ENCODE measurements at regions not wholly inside any gene's neighbourhood (a gene's known extent, or its start where the extent isn't known, plus 50 kb on each side); places are given as distances from the start of the nearest gene placed in this dataset.

DNA sequence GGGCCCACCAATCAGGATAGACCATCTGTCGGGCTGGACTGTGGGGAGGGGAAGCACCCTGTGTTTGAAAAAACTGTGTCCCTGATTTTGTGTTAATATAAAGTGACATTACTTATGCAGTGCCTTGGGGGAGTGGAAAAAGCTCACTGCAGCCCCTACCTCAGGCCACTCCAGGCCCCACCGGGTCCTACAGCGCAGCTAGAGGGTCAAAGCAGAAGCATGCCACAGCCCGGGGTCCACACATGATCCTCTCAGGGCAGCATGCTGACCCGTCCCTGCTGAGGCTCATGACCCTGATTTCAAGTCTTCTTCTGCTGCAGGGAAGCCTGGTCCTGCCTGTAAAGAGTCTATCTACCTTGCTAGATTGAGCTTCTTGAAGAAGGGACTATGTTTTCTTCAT, 133.0 kb upstream of the PLCB4 start:
- no peak for DNase-seq

DNA sequence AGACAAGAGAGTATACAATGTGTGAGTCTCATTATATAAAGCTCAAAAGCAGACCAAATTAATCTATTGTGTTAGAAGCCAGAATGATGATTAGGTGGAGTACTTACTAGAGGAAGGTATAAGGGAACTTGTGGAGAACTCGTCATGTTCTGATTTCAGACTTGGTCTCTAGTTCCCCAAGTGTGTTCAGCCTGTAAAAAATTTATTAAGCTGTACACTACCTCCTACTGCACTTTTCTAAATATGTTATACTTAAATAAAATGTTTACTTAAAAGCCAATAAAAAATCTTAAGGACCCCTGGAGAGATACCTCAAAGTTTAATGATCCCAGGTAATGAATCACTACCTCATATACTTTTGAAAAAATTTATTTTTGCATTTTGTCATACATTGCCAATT, 130.4 kb upstream of the PLCB4 start:
- DNase-seq, result no peak

DNA sequence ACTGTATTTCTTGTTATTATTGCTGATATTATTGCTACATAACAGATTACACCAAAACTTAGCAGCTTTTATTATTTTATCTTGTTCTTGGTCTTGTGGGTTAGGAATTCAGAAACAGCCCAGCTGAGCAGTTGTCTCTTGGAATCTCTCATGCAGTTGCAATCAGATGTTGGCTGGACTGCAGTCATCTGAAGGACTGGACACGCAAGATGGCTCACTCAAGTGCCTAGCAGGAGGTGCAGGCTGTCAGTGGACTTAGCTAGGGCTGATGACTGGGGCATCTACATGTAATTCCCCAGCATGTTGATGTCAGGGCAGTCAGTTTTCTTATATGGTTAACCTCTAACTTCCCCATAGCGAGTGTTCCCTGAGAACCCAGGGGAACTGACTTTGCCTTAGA, 128.6 kb upstream of the PLCB4 start:
- peak; percentile 24 for DNase-seq

DNA sequence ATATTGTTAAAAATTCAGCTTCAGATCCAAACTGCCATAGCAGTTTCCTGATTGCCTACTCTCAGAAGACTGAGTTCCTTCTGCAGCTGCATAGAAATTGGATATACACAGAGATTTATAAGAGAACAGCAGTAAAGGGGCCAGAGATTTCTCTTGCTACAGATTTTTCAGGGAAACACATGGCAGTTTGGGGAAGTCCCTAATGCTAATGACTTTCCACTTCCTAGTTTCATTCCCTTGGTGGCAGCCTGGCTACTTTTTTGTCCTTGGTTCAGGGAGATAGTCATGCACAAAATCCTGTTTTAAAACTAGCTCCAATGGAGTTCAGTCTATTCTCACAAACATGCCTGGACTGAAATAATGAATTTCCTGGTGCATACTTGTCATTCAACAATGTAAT, 125.3 kb upstream of the PLCB4 start:
- DNase-seq, result peak; percentile 65

DNA sequence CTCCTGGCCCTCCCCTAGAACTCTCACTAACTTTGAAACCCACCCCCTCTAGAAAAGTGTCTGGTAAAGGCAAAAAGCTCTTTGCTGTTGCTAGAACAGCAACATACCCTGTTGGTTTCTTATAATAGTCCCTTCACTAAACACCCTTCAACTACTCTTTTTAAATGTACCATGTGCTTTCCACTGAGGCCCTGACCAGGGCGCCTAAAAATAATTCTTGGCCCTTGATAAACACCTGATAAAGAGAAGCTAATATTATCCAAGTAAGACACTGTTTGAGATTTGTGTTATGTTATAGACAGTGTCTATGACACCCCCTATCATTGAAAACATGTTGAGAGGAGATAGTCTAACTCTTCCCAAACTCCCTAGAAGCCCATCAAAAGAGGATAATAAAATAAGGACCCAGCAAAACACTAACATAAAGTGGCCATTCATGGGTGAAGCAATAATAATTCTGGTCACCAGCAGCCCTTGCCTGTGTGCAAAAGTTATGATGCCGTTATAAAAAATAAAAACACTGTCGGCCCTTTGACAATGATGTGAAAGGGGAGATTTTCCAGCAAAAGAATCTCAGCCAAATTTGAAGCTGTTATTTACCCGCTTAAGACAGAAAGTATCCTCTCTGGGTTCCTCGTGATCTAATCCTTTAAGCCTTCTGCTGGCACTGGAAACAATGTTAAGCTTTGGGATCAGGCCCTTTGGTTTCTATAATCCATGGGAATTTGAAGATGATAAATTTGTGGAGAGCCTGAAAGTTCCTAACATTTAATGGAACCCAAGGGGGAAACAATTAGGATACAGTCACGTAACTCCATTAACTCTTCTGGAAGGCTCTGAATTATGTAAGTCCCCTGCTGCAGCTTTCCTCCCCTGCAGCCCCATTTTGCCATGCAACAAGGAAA, 122.6 kb upstream of the PLCB4 start:
- no peak for DNase-seq

DNA sequence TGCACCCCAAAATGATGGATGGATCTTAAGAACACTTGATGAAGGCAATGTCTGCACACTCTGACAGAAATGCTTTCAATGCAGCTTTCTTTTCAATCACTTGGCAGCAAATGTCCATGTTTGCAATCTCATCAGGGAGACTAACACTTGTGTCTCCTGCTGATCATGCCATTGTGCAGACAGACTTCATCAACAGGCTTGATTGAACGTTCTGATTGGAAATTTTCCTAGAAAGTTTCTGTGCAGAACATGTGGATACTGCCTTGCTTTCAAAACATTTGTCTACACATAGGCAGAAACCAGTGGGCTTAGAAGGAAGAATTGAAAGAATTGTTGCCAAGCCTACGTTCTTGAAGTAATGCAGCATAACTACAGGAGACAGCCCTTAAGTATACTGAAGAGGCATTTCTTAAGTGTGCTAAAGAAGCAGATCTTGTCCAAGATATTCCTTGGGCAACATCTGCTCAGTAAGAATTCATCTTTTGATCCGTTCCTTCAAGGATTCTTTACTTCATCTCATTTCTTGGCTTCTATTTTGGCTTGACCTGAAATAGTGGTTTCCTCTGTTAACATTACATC, 120.4 kb upstream of the PLCB4 start:
- DNase-seq, result no peak

DNA sequence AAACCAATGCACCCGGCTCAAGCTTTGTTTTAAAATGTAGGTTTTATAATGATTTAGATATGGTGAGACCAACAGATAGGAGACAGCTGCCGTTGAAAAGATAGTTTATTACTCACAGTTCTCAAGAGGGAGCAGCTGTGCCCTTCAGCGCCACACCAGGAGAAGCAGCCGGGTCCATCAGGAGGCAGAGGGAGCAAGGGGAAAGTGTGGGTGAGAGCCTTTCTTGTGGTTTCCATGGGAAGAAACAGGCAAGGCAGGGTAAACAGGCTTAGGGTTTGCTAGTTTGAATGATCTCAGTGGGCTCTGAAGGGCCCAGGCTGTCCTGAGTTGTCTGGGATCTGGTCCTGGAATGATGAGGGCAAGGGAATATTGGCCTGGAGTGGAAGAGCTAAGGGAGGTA, 117.7 kb upstream of the PLCB4 start:
- DNase-seq, result no peak

DNA sequence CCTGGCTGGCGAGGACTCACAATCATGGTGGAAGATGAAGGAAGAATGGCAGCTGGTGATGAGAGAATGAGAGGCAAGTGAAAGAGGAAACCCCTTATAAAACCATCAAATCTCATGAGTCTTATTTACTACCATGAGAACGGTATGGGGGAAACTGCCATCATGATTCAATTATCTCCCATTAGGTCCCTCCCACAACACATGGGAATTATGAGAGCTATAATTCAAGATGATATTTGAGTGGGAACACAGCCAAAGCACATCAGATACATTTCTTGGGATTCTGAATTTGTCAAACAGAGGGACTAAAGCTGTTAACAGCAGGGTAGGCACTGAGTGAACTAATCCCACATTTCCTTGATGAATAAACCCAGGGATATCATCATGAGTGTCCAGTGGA, 116.2 kb upstream of the PLCB4 start:
- DNase-seq, result no peak

DNA sequence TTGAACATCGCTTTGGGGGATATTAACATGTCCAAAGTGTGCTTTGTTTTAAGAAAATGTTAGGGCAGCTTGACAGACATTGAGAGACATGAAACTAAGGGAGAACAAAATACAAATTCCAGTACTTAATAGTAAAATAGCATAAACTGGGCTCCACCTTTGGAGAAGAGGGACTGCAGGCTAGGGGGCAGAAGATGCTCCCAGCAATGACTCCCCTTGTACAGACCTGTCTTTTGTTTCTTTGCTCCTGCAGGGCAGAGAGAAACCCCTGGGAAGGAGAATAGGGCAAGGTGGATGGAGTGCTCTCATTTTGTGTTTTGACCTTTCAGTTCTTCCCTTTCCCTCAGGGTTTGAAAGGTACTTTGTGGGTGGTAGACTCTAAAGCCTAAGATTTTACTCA, 115.6 kb upstream of the PLCB4 start:
- DNase-seq, result no peak

DNA sequence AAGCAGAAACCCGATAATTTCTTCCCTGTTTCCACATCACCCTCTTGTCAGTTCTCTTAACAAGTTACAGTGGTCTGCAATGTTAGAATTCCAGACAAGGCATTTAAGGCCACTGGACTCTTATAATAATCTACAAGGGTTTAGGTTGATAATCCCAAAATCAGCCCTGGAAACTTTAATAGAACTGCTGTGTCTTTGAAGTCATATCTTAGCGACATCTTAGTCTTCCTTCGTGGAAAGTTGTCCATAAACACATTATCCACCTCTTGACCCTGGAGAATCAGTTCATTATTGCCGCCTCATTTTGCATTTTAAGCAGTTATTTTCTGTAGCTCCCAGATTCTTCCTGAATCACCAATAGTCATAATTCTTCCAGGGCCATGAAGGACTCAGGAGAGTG, 108.6 kb upstream of the PLCB4 start:
- DNase-seq, result no peak

DNA sequence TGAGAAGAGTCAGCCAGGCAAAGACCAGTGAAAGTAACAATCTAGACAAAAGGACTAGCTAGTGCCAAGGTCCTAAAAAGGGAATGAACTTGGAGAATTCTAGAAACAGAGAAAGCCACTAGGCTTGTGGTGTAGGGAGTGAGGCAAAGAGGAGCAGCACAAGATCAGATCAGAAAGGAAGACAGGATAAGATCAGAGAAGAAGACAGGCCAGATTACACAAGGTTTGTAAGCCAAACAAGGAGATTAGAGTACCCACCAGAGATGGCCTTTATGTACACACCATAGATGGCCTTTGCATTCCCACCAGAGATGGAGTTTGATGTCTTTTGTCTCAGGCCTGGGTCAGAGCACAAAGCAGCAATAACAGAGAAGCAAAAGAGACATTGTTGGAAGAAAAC, 105.6 kb upstream of the PLCB4 start:
- DNase-seq, result no peak

DNA sequence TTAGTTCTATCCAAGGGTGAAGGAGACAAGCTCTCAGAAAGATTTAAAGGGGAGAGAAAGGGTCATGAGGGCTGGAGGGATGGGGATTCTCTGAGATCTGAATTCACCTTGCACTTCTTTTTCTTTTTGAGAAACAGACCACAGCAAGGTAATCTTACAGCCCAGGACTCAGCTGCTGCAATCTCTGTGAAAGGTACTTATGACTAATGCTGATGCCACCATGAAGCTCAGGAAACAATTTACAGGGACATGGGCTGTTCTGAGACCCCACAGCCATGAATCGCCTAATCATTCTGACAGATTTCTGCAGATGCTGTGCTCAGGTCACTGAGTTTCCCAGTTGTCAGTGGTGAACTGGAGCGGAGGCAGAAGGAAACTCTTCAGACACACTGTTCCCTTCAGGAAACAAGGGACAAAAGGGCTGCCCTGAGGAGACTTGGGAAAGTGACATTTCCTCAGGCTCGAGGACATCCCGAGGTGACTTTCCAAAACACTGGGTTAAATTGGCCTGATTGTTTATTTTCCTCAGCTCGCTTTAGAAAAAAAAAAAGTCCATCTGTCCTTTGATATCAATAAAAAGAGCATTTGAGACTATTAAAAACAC, 103.8 kb upstream of the PLCB4 start:
- no peak for DNase-seq

DNA sequence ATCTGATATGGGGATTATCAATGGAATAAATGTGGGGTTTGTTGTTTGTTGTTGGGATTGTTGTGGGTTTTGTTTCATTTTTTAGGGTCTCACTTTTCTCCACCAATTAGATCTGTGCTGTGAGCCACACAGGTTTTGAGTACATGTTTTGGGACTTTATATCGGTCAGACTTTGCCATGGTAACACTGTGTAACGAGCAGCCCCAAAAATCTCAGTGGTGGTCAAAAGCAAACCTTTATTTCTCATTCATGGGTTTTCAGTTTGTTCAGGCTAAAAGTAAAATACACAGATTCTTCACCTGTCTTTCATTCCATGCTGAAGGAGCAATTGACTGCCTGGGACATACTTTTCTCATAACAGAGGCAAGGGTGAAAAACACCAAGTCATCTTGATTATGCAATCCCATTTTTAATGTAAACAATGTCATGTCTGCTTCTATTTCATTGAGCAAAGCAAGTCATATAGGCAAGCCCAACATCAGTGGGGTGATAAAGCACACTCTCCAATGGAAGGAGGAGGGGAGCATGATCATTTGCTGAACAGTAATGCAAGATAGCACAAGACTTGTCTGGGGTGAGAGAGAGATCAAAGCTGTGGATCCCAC, 101.1 kb upstream of the PLCB4 start:
- DNase-seq, result no peak

DNA sequence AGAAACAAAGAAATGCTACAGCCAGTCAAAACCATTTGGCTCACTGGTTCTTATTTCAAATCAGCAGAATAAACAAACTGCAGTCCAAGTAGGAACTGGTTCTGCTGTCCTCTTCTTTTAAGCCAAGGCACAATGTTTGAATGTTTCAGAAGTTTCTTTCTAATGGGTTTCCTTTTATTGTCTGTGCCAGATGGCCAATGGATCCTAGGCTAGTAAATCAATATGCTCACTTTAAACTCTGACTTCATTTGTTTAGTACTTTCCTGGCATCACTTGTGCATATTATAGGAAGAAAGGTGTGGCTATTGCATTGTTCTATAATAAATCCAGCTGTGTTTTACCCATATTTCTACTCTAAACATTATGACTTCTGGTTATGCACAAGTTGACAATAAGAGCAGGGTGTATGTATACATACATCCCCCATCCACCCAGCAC, 99.7 kb upstream of the PLCB4 start:
- DNase-seq, result no peak

DNA sequence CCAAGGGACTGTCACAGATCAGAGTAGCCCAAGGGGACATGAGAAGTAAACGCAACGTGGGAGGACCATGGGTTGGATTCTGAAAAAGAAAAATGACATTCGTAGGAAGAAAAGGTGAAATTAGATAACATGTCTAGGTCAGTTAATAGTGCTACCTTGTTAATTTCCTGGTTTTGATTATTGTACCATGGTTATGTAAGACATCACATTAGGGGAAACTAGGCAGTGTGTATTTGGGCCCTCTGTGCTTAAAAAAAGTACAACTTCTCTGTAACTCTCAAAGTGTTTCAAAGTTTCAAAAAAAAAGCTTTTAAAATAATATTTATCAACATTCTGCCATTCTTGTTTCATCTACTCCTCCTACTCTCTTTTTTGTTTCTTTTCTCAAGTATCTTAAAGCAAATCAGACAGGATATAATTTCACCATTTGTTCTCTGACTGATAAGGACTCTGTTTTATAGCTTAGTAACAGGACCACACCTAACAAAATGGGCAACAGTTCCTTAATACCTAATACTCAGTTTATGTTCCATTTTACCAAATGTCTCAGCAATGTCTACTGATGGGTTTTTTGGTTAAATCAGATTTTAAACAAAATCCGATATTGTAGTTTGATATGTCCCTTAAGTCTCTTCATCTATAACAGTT, 97.1 kb upstream of the PLCB4 start:
- no peak for DNase-seq

DNA sequence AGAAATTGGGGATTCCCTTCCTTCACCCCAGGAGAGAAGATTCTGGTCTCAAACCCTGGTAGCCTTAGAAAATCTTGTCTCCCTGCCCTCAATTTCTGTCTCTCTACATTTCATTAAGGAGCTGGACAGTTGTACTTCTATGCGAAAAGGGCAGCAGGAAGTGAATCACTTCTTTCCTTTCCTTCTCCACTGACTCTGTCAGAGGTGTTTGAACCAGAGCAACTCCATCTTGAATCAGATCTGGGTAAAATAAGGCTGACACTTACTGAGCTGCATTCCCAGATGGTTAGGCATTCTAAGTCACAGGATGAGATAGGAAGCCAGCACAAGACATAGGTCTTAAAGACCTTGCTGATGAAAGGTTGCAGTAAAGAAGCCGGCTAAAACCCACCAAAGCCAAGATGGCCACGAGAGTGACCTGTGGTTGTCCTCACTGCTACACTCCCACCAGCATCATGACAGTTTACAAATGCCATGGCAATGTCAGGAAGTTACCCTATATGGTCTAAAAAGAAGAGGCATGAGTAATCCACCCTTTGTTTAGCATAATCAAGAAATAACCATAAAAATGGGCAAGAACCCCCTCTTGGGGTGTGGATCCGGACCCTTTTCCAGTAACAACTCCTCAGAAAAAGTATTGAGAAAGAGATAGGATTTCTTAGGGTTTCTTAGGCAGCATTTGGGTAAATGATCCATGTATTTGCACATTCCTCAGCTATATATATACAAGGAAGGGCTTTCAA, 95.8 kb upstream of the PLCB4 start:
- DNase-seq, result no peak

DNA sequence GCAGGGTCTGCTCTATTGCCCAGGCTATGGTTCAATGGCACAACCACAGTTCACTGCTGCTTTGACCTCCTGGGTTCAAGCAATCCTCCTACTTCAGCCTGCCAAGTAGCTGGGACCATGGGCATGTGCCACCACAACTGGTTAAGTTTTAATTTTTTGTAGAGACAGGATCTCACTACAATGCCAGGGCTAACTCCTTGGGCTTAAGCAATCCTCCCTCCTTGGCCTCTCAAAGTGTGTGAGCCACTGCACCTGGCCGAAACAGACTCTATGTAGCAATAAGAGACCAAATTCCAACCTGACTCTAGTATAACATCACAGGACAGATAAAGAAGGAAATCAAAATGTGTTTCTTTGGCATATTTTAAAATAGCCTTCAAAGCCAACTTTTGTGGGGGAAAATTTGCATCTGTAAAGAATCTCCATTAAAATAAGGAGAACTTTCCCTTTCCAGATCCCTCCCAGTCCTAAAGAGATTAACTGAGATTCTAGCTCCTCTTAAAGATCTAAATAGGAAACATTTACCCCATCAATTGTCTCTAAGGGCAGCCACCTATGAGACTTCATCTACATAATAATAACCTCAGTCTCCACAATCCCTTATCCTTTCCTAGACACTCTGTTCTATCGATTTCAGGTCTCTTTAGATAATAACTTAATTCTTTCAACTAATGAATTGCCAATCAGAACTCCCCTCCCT, 94.7 kb upstream of the PLCB4 start:
- no peak for DNase-seq

DNA sequence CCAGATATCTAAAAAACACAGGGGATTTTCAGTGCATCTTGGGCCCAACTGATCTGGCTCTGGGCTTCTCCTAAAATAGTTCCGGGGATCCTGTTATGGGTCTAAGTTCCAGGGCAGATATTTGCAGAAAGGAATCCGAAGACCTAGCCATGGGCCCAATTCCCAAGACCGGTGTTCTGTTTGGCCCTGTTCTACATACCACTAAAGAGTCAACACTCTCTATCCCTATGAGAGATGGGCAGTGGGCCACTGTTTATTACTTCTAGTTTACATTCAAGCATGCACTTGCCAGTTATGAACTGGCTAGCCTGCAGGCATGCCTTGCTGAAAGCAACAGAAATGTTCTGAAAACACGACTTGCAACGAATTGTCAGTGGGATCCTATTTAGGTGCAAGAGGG, 87.4 kb upstream of the PLCB4 start:
- no peak for DNase-seq

DNA sequence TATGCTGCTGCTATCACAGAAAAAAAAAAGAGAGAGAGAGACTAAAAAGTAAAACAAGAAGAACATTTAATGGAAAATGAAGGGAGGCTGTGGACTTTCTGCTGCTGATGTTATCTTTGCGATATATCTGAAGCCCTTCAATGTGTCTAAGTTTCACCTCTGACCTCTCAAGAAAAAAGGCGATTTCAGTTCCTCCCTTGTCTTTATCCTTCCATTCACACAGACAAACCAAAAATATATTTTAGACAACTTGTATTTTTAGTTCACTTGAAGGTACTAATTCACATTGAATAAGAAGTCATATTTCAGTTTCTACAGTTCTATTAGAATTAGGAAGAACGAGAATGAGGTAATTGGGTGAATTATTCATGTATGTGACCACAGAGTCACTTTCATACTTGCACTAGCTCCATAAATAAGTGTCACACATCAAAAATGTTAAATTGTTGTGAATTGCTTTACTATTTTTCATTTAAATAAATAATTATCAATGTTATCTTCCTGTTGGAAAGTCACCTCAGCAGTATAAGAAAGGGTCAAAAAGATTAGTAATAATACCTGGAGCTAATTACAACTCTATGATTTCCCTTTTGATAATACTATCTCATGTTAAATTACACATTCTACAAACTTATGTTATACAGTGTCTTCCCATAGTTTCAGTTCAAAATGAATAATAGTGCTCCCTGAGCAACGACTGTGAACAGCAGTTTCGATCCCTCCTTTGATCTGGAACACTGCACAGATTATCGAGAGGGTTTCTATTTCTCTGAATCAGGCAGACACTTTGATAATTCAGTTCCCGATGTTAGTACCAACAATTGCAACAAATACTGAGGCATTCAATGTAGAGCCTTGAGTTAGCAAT, 85.2 kb upstream of the PLCB4 start:
- DNase-seq, result peak; percentile 26

DNA sequence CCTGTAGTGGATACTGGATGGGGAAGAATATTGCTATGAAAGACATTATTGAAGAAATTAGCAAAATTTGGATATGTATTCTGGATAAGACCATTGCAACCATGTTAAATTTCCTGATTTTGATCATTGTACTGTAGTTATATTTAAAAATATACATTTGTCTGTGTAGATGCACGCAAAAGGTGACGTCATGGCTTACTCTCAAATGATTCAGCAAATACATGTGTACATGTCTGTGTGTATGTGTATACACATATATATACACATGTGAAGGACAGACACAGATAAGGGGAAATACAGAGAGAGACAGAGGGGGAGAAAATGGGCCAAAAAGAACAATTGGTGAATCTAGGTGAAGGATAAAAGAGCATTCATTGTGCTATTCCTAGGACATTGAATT, 82.3 kb upstream of the PLCB4 start:
- DNase-seq, result no peak

DNA sequence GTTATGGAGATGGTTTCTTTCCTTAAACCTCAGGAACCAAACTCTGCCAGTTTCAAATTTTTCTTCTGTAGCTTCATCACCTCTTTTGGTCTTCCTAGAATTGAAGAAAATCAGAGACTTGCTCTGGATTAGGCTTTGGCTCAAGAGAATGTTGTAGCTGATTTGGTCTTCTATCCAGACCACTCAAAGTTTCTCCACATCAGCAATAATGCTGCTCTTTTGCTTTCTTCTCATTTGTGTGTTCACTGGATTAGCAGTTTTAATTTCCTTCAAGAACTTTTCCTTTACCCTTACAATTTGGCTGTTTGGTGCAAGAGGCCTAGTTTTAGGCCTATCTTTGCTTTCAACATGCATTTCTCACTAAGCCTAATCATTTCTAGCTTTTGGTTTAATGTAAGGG, 78.1 kb upstream of the PLCB4 start:
- DNase-seq, result no peak
